GM23338 (cell line): ENCODE measurements at regions not wholly inside any gene's neighbourhood (a gene's known extent, or its start where the extent isn't known, plus 50 kb on each side); places are given as distances from the start of the nearest gene placed in this dataset.

ENCODE experiments used
- ATAC-seq: fragments of 200-7000 bp; cut with Tn5 transposase; 3 replicates; pipeline ENCODE4 v1.9.1; 2020
- DNase-seq: peaks from one replicate; pipeline ENCODE4 v3.0.0-alpha.2; 2015; ENCODE audit warnings: low spot score
- H2AFZ ChIP-seq: fragments of 200-600 bp; sonication (generic); 2 replicates; pipeline ENCODE4 v1.8.0; 2016; ENCODE audit warnings: antibody characterized with exemption, mild to moderate bottlenecking, moderate library complexity
- H3F3A ChIP-seq: fragments of 200-600 bp; sonication (generic); replicated peaks from 2 replicates; pipeline ENCODE4 v1.8.0; 2017; ENCODE audit warnings: antibody characterized with exemption, mixed run types, low read depth
- H3K27ac ChIP-seq: fragments of 200-600 bp; sonication (generic); 2 replicates; pipeline ENCODE4 v1.6.1; 2016; ENCODE audit warnings: low read depth
- H3K27me3 ChIP-seq: fragments of 200-600 bp; sonication (generic); 2 replicates; pipeline ENCODE4 v1.8.0; 2016; ENCODE audit warnings: mild to moderate bottlenecking, mixed run types, moderate library complexity; ENCODE audit not compliant: insufficient read depth
- H3K36me3 ChIP-seq: fragments of 200-600 bp; sonication (generic); 2 replicates; pipeline ENCODE4 v1.8.0; 2016; ENCODE audit warnings: mild to moderate bottlenecking; ENCODE audit not compliant: insufficient read depth
- H3K4me1 ChIP-seq: fragments of 200-600 bp; sonication (generic); 2 replicates; pipeline ENCODE4 v1.8.0; 2016; ENCODE audit warnings: mild to moderate bottlenecking, moderate library complexity; ENCODE audit not compliant: insufficient read depth
- H3K4me2 ChIP-seq: fragments of 200-600 bp; sonication (generic); 2 replicates; pipeline ENCODE4 v1.7.1; 2017; ENCODE audit warnings: mixed run types
- H3K4me3 ChIP-seq: fragments of 200-600 bp; sonication (generic); 2 replicates; pipeline ENCODE4 v1.6.1; 2016; ENCODE audit warnings: mixed run types
- H3K79me2 ChIP-seq: fragments of 200-600 bp; sonication (generic); replicated peaks from 2 replicates; pipeline ENCODE4 v1.8.0; 2017; ENCODE audit warnings: mild to moderate bottlenecking; ENCODE audit not compliant: insufficient read depth
- H3K9me2 ChIP-seq: fragments of 200-600 bp; sonication (generic); 2 replicates; pipeline ENCODE4 v1.8.0; 2017; ENCODE audit not compliant: insufficient read depth
- H4K20me1 ChIP-seq: fragments of 200-600 bp; sonication (generic); replicated peaks from 2 replicates; pipeline ENCODE4 v1.8.0; 2017; ENCODE audit warnings: mild to moderate bottlenecking; ENCODE audit not compliant: insufficient read depth
- H3K27ac Mint-ChIP-seq: 2 replicates; pipeline ENCODE4 v1.8.0; 2020; ENCODE audit warnings: inconsistent platforms, mild to moderate bottlenecking, moderate library complexity, mixed read lengths
- H3K27me3 Mint-ChIP-seq: 3 replicates; pipeline ENCODE4 v1.8.0; 2022; ENCODE audit warnings: low read depth, mild to moderate bottlenecking, moderate library complexity, mixed read lengths, inconsistent platforms; ENCODE audit not compliant: insufficient read depth, poor library complexity
- H3K36me3 Mint-ChIP-seq: 3 replicates; pipeline ENCODE4 v1.8.0; 2021; ENCODE audit warnings: low read depth, mild to moderate bottlenecking, inconsistent platforms, moderate library complexity, mixed read lengths
- H3K4me1 Mint-ChIP-seq: 3 replicates; pipeline ENCODE4 v1.8.0; 2020; ENCODE audit warnings: mild to moderate bottlenecking, inconsistent platforms, mixed read lengths
- H3K4me3 Mint-ChIP-seq: 3 replicates; pipeline ENCODE4 v1.8.0; 2021; ENCODE audit warnings: moderate library complexity, mild to moderate bottlenecking, inconsistent platforms, mixed read lengths
- H3K9me3 Mint-ChIP-seq: 3 replicates; pipeline ENCODE4 v1.8.0; 2020; ENCODE audit warnings: moderate library complexity, mild to moderate bottlenecking, inconsistent platforms, mixed read lengths
- CREB1 ChIP-seq: fragments of 250-450 bp; sonication (Bioruptor Pico); IDR thresholded peaks from 2 replicates; pipeline ENCODE4 v1.5.0; 2020; ENCODE audit warnings: low read depth, mild to moderate bottlenecking, moderate library complexity
- CTCF ChIP-seq, 2 experiments: fragments of 200-600 bp in 1 of 2; sonication (generic) in 1 of 2; conservative IDR thresholded peaks; 2 replicates each; pipeline versions ENCODE4 v1.5.1 to v1.6.1; 2016 to 2017; ENCODE audit warnings: antibody characterized with exemption in 2 of 2, low read depth in 2 of 2, mild to moderate bottlenecking in 2 of 2, moderate library complexity in 1 of 2
- ETS1 ChIP-seq: IDR thresholded peaks from 2 replicates; pipeline ENCODE4 v1.6.1; 2016; ENCODE audit warnings: antibody characterized with exemption
- EZH2 ChIP-seq: fragments of 200-600 bp; sonication (generic); IDR thresholded peaks from one replicate; pipeline ENCODE4 v1.8.0; 2017; ENCODE audit warnings: antibody characterized with exemption, mild to moderate bottlenecking, low read depth; ENCODE audit not compliant: unreplicated experiment
- EZH2phosphoT487 ChIP-seq: fragments of 200-600 bp; sonication (generic); IDR thresholded peaks from one replicate; pipeline ENCODE4 v1.8.1; 2018; ENCODE audit warnings: antibody characterized with exemption; ENCODE audit not compliant: unreplicated experiment
- JUNB ChIP-seq: IDR thresholded peaks from one replicate; pipeline ENCODE4 v1.6.1; 2016; ENCODE audit warnings: antibody characterized with exemption; ENCODE audit not compliant: unreplicated experiment
- NANOG ChIP-seq: IDR thresholded peaks from 2 replicates; pipeline ENCODE4 v1.6.1; 2016; ENCODE audit warnings: antibody characterized with exemption, borderline replicate concordance
- POLR2AphosphoS5 ChIP-seq: IDR thresholded peaks from 2 replicates; pipeline ENCODE4 v1.6.1; 2016; ENCODE audit warnings: antibody characterized with exemption, low read depth
- STAT1 ChIP-seq: IDR thresholded peaks from one replicate; pipeline ENCODE4 v1.6.1; 2016; ENCODE audit warnings: antibody characterized with exemption; ENCODE audit not compliant: unreplicated experiment
- ZNF114 ChIP-seq: fragments of 250-450 bp; sonication (Bioruptor Pico); IDR thresholded peaks from 2 replicates; pipeline ENCODE4 v1.5.0; 2020; ENCODE audit warnings: mild to moderate bottlenecking, moderate library complexity
- ZNF331 ChIP-seq: fragments of 250-450 bp; sonication (Bioruptor Pico); IDR thresholded peaks from 2 replicates; pipeline ENCODE4 v1.5.0; 2020; ENCODE audit warnings: low read depth, mild to moderate bottlenecking, moderate library complexity
- TF ChIP-seq, protein P1 (sequence below): IDR thresholded peaks from one replicate; pipeline ENCODE4 v1.6.1; 2018; ENCODE audit warnings: antibody characterized with exemption; ENCODE audit not compliant: unreplicated experiment
- TF ChIP-seq, protein P2 (sequence below): fragments of 250-450 bp; sonication (Bioruptor Pico); IDR thresholded peaks from 2 replicates; pipeline ENCODE4 v1.5.0; 2020; ENCODE audit warnings: mild to moderate bottlenecking, moderate library complexity

GRCh38 chr5:133842846-133843611 is 125.4 kb downstream of the C5orf15 start:
- H3K4me3 ChIP-seq, result no peak overlapping the region
- peak overlapping the region; percentile 66; the same call in 1 of the 2 replicates for H2AFZ ChIP-seq
- Mint-ChIP-seq H3K4me3 (no peak overlapping the region), H3K27ac (no peak overlapping the region), H3K9me3 (no peaks in the 10 kb centered on the region; the same call in 2 of the 3 replicates), H3K4me1 (no peaks in the 10 kb centered on the region), H3K36me3 (no peaks in the 10 kb centered on the region), H3K27me3 (peaks cover 6% of the 10 kb centered on the region)
- no peak overlapping the region for H3K4me2 ChIP-seq
- H3K36me3 ChIP-seq, result no peaks in the 10 kb centered on the region
- DNase-seq (no peak), ATAC-seq (no peak)
- H3F3A ChIP-seq, result no peaks in the 10 kb centered on the region
- no peaks in the 10 kb centered on the region for H3K27me3 ChIP-seq
- H3K27ac ChIP-seq, result no peak overlapping the region
- no peak for TF ChIP-seq NANOG
- TF ChIP-seq JUNB, result no peak
- no peak for TF ChIP-seq STAT1
- no peak for TF ChIP-seq CREB1
- no peak for TF ChIP-seq EZH2
- TF ChIP-seq ETS1, result no peak
- TF ChIP-seq ZNF331 (CRISPR knock-in tag), result no peak
- TF ChIP-seq POLR2AphosphoS5, result no peak
- no peak for TF ChIP-seq ZNF114 (CRISPR knock-in tag)
- TF ChIP-seq CTCF (conservative IDR thresholded peaks at IDR 0.05; ENCODE audit: low read depth in 2 of 2), result no peak
- TF ChIP-seq, protein P1, sequence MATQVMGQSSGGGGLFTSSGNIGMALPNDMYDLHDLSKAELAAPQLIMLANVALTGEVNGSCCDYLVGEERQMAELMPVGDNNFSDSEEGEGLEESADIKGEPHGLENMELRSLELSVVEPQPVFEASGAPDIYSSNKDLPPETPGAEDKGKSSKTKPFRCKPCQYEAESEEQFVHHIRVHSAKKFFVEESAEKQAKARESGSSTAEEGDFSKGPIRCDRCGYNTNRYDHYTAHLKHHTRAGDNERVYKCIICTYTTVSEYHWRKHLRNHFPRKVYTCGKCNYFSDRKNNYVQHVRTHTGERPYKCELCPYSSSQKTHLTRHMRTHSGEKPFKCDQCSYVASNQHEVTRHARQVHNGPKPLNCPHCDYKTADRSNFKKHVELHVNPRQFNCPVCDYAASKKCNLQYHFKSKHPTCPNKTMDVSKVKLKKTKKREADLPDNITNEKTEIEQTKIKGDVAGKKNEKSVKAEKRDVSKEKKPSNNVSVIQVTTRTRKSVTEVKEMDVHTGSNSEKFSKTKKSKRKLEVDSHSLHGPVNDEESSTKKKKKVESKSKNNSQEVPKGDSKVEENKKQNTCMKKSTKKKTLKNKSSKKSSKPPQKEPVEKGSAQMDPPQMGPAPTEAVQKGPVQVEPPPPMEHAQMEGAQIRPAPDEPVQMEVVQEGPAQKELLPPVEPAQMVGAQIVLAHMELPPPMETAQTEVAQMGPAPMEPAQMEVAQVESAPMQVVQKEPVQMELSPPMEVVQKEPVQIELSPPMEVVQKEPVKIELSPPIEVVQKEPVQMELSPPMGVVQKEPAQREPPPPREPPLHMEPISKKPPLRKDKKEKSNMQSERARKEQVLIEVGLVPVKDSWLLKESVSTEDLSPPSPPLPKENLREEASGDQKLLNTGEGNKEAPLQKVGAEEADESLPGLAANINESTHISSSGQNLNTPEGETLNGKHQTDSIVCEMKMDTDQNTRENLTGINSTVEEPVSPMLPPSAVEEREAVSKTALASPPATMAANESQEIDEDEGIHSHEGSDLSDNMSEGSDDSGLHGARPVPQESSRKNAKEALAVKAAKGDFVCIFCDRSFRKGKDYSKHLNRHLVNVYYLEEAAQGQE, result no peak
- TF ChIP-seq EZH2phosphoT487, result no peak
- TF ChIP-seq, protein P2, sequence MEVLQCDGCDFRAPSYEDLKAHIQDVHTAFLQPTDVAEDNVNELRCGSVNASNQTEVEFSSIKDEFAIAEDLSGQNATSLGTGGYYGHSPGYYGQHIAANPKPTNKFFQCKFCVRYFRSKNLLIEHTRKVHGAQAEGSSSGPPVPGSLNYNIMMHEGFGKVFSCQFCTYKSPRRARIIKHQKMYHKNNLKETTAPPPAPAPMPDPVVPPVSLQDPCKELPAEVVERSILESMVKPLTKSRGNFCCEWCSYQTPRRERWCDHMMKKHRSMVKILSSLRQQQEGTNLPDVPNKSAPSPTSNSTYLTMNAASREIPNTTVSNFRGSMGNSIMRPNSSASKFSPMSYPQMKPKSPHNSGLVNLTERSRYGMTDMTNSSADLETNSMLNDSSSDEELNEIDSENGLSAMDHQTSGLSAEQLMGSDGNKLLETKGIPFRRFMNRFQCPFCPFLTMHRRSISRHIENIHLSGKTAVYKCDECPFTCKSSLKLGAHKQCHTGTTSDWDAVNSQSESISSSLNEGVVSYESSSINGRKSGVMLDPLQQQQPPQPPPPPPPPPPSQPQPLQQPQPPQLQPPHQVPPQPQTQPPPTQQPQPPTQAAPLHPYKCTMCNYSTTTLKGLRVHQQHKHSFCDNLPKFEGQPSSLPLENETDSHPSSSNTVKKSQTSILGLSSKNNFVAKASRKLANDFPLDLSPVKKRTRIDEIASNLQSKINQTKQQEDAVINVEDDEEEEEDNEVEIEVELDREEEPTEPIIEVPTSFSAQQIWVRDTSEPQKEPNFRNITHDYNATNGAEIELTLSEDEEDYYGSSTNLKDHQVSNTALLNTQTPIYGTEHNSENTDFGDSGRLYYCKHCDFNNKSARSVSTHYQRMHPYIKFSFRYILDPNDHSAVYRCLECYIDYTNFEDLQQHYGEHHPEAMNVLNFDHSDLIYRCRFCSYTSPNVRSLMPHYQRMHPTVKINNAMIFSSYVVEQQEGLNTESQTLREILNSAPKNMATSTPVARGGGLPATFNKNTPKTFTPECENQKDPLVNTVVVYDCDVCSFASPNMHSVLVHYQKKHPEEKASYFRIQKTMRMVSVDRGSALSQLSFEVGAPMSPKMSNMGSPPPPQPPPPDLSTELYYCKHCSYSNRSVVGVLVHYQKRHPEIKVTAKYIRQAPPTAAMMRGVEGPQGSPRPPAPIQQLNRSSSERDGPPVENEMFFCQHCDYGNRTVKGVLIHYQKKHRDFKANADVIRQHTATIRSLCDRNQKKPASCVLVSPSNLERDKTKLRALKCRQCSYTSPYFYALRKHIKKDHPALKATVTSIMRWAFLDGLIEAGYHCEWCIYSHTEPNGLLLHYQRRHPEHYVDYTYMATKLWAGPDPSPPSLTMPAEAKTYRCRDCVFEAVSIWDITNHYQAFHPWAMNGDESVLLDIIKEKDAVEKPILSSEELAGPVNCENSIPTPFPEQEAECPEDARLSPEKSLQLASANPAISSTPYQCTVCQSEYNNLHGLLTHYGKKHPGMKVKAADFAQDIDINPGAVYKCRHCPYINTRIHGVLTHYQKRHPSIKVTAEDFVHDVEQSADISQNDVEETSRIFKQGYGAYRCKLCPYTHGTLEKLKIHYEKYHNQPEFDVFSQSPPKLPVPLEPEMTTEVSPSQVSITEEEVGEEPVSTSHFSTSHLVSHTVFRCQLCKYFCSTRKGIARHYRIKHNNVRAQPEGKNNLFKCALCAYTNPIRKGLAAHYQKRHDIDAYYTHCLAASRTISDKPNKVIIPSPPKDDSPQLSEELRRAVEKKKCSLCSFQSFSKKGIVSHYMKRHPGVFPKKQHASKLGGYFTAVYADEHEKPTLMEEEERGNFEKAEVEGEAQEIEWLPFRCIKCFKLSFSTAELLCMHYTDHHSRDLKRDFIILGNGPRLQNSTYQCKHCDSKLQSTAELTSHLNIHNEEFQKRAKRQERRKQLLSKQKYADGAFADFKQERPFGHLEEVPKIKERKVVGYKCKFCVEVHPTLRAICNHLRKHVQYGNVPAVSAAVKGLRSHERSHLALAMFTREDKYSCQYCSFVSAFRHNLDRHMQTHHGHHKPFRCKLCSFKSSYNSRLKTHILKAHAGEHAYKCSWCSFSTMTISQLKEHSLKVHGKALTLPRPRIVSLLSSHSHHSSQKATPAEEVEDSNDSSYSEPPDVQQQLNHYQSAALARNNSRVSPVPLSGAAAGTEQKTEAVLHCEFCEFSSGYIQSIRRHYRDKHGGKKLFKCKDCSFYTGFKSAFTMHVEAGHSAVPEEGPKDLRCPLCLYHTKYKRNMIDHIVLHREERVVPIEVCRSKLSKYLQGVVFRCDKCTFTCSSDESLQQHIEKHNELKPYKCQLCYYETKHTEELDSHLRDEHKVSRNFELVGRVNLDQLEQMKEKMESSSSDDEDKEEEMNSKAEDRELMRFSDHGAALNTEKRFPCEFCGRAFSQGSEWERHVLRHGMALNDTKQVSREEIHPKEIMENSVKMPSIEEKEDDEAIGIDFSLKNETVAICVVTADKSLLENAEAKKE (CRISPR knock-in tag), result no peak
- no peaks in the 10 kb centered on the region for H3K79me2 ChIP-seq
- no peaks in the 10 kb centered on the region for H3K9me2 ChIP-seq
- H4K20me1 ChIP-seq, result no peaks in the 10 kb centered on the region
- H3K4me1 ChIP-seq, result no peaks in the 10 kb centered on the region
